ENCODE measurements at regions not wholly inside any gene's neighbourhood (a gene's known extent, or its start where the extent isn't known, plus 50 kb on each side); places are given as distances from the start of the nearest gene placed in this dataset.

GRCh38 chr21:17733209-17733608 is 85.9 kb downstream of the C21orf91 start:
- TF ChIP-seq MAX (IDR thresholded peaks at IDR 0.05) (no peak), POLR2A (IDR thresholded peaks at IDR 0.05; ENCODE audit: control extremely low read depth in 1 of 2, low read depth in 2 of 2, low read length in 2 of 2) (no peak), NANOG (IDR thresholded peaks at IDR 0.05; ENCODE audit: insufficient read depth, low read depth, low read length, poor library complexity, severe bottlenecking) (no peak), CTCF (IDR thresholded peaks at IDR 0.05; ENCODE audit: control extremely low read depth in 1 of 3, insufficient read depth in 1 of 3, low read depth in 1 of 3, low read length in 3 of 3) (no peak), POLR2AphosphoS5 (IDR thresholded peaks at IDR 0.05; ENCODE audit: low read depth, low read length) (no peak), ZNF274 (IDR thresholded peaks at IDR 0.05; ENCODE audit: borderline replicate concordance, extremely low read depth, low read length) (no peak), GABPA (IDR thresholded peaks at IDR 0.05; ENCODE audit: borderline replicate concordance, insufficient read depth, low read length) (no peak), TCF12 (IDR thresholded peaks at IDR 0.05; ENCODE audit: low read depth, low read length) (no peak), SIN3A (conservative IDR thresholded peaks at IDR 0.05 in 1 of 2, IDR thresholded peaks at IDR 0.05 in 1 of 2; ENCODE audit: low read depth in 1 of 2, low read length in 2 of 2) (no peak), EZH2 (IDR thresholded peaks at IDR 0.05; ENCODE audit: low read depth, low read length, severe bottlenecking) (no peak), EP300 (IDR thresholded peaks at IDR 0.05; ENCODE audit: borderline replicate concordance in 1 of 2, low read depth in 2 of 2, low read length in 2 of 2) (no peak), USF2 (IDR thresholded peaks at IDR 0.05; ENCODE audit: low read length) (no peak)

All from H1 (cell line).